Smooth muscle cell (in vitro differentiated cells): ENCODE measurements at regions not wholly inside any gene's neighbourhood (a gene's known extent, or its start where the extent isn't known, plus 50 kb on each side); places are given as distances from the start of the nearest gene placed in this dataset.
"Not testable (repeated sequence)": the region's sequence is repeated elsewhere in the genome, so short reads cannot be mapped to it uniquely, and the experiment has no call there.

Experiments
- DNase-seq: peaks from one replicate; lab custom pipeline; 2025; ENCODE audit not compliant: unreplicated experiment; lab: John Stamatoyannopoulos, UW
- H2AFZ ChIP-seq: fragments of 200-600 bp; sonication (generic); 2 replicates; pipeline ENCODE4 v1.6.0; 2016; ENCODE audit warnings: antibody characterized with exemption, low read depth, mild to moderate bottlenecking
- H3F3A ChIP-seq: fragments of 200-600 bp; sonication (generic); 2 replicates; pipeline ENCODE4 v1.6.0; 2017; ENCODE audit warnings: antibody characterized with exemption, low read depth
- H3K27ac ChIP-seq: fragments of 200-600 bp; sonication (generic); 2 replicates; pipeline ENCODE4 v1.5.1; 2016; ENCODE audit warnings: low read depth, mild to moderate bottlenecking
- H3K27me3 ChIP-seq: fragments of 200-600 bp; sonication (generic); 2 replicates; pipeline ENCODE4 v1.6.1; 2016; ENCODE audit warnings: low read depth, mild to moderate bottlenecking
- H3K36me3 ChIP-seq: fragments of 200-600 bp; sonication (generic); 2 replicates; pipeline ENCODE4 v1.5.1; 2016; ENCODE audit warnings: low read depth
- H3K4me1 ChIP-seq: fragments of 200-600 bp; sonication (generic); 2 replicates; pipeline ENCODE4 v1.5.1; 2016; ENCODE audit warnings: low read depth
- H3K4me2 ChIP-seq: fragments of 200-600 bp; sonication (generic); 2 replicates; pipeline ENCODE4 v1.6.0; 2016; ENCODE audit warnings: mild to moderate bottlenecking
- H3K4me3 ChIP-seq: fragments of 200-600 bp; sonication (generic); 2 replicates; pipeline ENCODE4 v1.5.1; 2016; ENCODE audit warnings: mild to moderate bottlenecking
- H3K79me2 ChIP-seq: fragments of 200-600 bp; sonication (generic); 2 replicates; pipeline ENCODE4 v1.6.0; 2016; ENCODE audit warnings: low read depth, mild to moderate bottlenecking
- H3K9ac ChIP-seq: fragments of 200-600 bp; sonication (generic); 2 replicates; pipeline ENCODE4 v1.6.0; 2016; ENCODE audit warnings: low read depth
- H3K9me3 ChIP-seq: fragments of 200-600 bp; sonication (generic); replicated peaks from 2 replicates; pipeline ENCODE4 v1.5.1; 2016; ENCODE audit warnings: low read depth
- H4K20me1 ChIP-seq: fragments of 200-600 bp; sonication (generic); 2 replicates; pipeline ENCODE4 v1.6.0; 2016; ENCODE audit warnings: low read depth
- CTCF ChIP-seq: fragments of 200-600 bp; sonication (generic); IDR thresholded peaks from 2 replicates; pipeline ENCODE4 v1.5.1; 2017; ENCODE audit warnings: borderline replicate concordance, mild to moderate bottlenecking, antibody characterized with exemption; ENCODE audit not compliant: insufficient read depth, poor library complexity, severe bottlenecking
- WGBS: methylation state at CpG from one replicate; pipeline ENCODE4 v1.1.7; 2016; ENCODE audit warnings: low lambda C conversion rate; 5-methylcytosine and 5-hydroxymethylcytosine counted together

GRCh38 chr4:124997124-124997523 lies 284.6 kb upstream of the ANKRD50 start:
- WGBS, result 97% methylated on average over 1 of the region's 1 CpG
- no peaks in the 10 kb centered on the region for H4K20me1 ChIP-seq
- H3F3A ChIP-seq, result no peaks in the 10 kb centered on the region
- no peaks in the 10 kb centered on the region for H3K4me1 ChIP-seq
- H3K9ac ChIP-seq, result no peak overlapping the region
- H3K9me3 ChIP-seq, result no peaks in the 10 kb centered on the region
- no peak overlapping the region for H3K4me2 ChIP-seq
- H3K27ac ChIP-seq, result no peak overlapping the region
- no peak overlapping the region for H3K4me3 ChIP-seq
- H3K79me2 ChIP-seq, result no peaks in the 10 kb centered on the region
- H3K36me3 ChIP-seq, result no peaks in the 10 kb centered on the region
- TF ChIP-seq CTCF, result no peak
- no peak overlapping the region for H2AFZ ChIP-seq
- no peak for DNase-seq
- H3K27me3 ChIP-seq, result no peaks in the 10 kb centered on the region

- H3K36me3 ChIP-seq, result no peaks in the 10 kb centered on the region
- H4K20me1 ChIP-seq, result no peaks in the 10 kb centered on the region
- H3K9ac ChIP-seq, result no peak overlapping the region
- H3K27ac ChIP-seq, result no peak overlapping the region
- H2AFZ ChIP-seq, result no peak overlapping the region
- DNase-seq, result no peak
- no peaks in the 10 kb centered on the region for H3F3A ChIP-seq
- TF ChIP-seq CTCF, result no peak
- no peak overlapping the region for H3K4me2 ChIP-seq
- no peak overlapping the region for H3K4me3 ChIP-seq
- no peaks in the 10 kb centered on the region for H3K9me3 ChIP-seq
- WGBS, result 97% methylated on average over 2 of the region's 2 CpGs
- no peaks in the 10 kb centered on the region for H3K27me3 ChIP-seq
- H3K79me2 ChIP-seq, result no peaks in the 10 kb centered on the region
- H3K4me1 ChIP-seq, result no peaks in the 10 kb centered on the region
Measured at GRCh38 chr4:124993838-124994237, 281.3 kb upstream of the ANKRD50 start.

DNA sequence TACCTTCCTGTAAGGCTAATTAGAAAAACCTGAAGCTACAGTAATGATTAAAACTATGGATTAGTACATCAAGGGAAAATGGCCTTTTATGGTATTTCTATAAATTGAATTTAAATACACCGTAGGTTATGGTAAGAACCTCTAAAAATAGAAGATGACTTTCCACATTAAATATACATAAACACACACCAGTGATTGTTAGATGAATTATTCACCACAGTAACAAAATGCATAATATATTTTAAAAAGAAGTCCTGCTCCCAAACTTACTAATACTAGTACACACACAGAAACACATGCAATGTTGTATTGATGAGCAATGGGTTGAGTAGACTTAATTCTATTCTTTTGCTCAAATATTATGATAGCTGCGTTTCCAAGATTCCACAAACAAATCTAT lies 277.9 kb upstream of the ANKRD50 start:
- no peaks in the 10 kb centered on the region for H3K27me3 ChIP-seq
- no peaks in the 10 kb centered on the region for H3K9me3 ChIP-seq
- no peaks in the 10 kb centered on the region for H4K20me1 ChIP-seq
- no peak for DNase-seq
- no peaks in the 10 kb centered on the region for H3K36me3 ChIP-seq
- 92% methylated on average over 2 of the region's 2 CpGs for WGBS
- no peaks in the 10 kb centered on the region for H3K79me2 ChIP-seq
- H3K9ac ChIP-seq, result no peak overlapping the region
- no peak overlapping the region for H3K4me3 ChIP-seq
- no peak overlapping the region for H2AFZ ChIP-seq
- no peak for TF ChIP-seq CTCF
- H3F3A ChIP-seq, result no peaks in the 10 kb centered on the region
- no peaks in the 10 kb centered on the region for H3K4me1 ChIP-seq
- H3K27ac ChIP-seq, result no peak overlapping the region
- no peak overlapping the region for H3K4me2 ChIP-seq

DNA sequence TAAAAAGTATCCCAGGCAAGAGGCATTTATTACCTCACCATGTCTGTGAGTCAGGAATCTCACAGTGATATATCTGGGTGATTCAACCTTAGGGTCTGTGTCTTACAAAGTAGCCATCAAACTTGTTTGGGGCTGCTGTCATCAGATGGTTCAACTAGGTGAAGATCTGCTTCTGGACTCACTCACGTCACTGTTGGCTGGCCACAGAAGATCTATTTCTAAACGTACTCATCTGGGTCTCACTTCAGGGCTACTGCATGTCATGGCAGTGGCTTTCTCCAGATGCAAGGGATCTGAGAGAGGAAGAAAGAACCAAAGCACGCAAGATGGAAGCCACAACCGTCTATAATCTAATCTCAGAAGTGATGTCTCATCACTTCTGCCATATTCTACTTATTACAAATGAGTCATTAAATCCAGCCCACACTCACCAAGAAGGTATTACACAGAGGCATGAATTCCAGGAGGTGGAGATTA lies 267.8 kb upstream of the ANKRD50 start:
- H2AFZ ChIP-seq, result no peak overlapping the region
- no peaks in the 10 kb centered on the region for H3K36me3 ChIP-seq

DNA sequence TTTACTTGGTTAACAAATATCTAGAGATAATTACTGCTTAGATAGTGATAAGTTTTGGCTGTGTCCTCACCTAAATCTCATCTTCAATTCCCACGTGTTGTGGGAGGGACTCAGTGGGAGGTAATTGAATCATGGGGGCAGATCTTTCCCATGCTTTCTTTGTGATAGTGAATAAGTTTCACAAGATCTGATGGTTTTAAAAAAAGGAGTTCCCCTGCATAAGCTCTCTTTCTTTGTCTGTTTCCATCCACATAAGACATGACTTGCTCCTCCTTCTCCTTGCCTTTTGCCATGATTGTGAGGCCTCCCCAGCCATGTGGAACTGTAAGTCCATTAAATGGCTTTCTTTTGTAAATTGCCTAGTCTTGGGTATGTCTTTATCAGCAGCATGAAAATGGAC lies 266.0 kb upstream of the ANKRD50 start:
- not testable (repeated sequence) for H3K9ac ChIP-seq, H3K9me3 ChIP-seq, H3K4me2 ChIP-seq, H3K79me2 ChIP-seq, H4K20me1 ChIP-seq, H3K4me3 ChIP-seq, H3F3A ChIP-seq, DNase-seq, H3K36me3 ChIP-seq, H2AFZ ChIP-seq, H3K4me1 ChIP-seq, H3K27ac ChIP-seq, H3K27me3 ChIP-seq
- 53% methylated on average over 1 of the region's 1 CpG for WGBS

More for the DNA sequence above, 267.8 kb upstream of the ANKRD50 start:
- Histone ChIP-seq H3K27ac (peak overlapping the region; percentile 82), H4K20me1 (no peaks in the 10 kb centered on the region), H3K9me3 (no peaks in the 10 kb centered on the region), H3K4me1 (peaks cover 3% of the 10 kb centered on the region), H3K79me2 (no peaks in the 10 kb centered on the region), H3K4me2 (peak overlapping the region; percentile 59), H3F3A (no peaks in the 10 kb centered on the region), H3K4me3 (no peak overlapping the region), H3K9ac (peak overlapping the region; percentile 61), H3K27me3 (no peaks in the 10 kb centered on the region)
- no peak for DNase-seq
- TF ChIP-seq CTCF, result no peak
- 29% methylated on average over 4 of the region's 4 CpGs for WGBS
